GM12864 (cell line): ENCODE measurements at regions not wholly inside any gene's neighbourhood (a gene's known extent, or its start where the extent isn't known, plus 50 kb on each side); places are given as distances from the start of the nearest gene placed in this dataset.

Experiments
- DNase-seq: peaks from one replicate; pipeline ENCODE4 v3.0.0-alpha.2; 2011; ENCODE audit warnings: low read depth
- H3K4me3 ChIP-seq: 2 replicates; pipeline ENCODE4 v1.5.1; 2011; ENCODE audit warnings: mild to moderate bottlenecking, low read depth, low read length, control low read depth
- TF ChIP-seq, protein P1 (sequence below): IDR thresholded peaks from 2 replicates; pipeline ENCODE4 v1.5.1; 2011; ENCODE audit warnings: low read depth, mild to moderate bottlenecking, moderate library complexity, low read length, control low read depth, inconsistent platforms; ENCODE audit errors: missing control alignments

- TF ChIP-seq, protein P1, sequence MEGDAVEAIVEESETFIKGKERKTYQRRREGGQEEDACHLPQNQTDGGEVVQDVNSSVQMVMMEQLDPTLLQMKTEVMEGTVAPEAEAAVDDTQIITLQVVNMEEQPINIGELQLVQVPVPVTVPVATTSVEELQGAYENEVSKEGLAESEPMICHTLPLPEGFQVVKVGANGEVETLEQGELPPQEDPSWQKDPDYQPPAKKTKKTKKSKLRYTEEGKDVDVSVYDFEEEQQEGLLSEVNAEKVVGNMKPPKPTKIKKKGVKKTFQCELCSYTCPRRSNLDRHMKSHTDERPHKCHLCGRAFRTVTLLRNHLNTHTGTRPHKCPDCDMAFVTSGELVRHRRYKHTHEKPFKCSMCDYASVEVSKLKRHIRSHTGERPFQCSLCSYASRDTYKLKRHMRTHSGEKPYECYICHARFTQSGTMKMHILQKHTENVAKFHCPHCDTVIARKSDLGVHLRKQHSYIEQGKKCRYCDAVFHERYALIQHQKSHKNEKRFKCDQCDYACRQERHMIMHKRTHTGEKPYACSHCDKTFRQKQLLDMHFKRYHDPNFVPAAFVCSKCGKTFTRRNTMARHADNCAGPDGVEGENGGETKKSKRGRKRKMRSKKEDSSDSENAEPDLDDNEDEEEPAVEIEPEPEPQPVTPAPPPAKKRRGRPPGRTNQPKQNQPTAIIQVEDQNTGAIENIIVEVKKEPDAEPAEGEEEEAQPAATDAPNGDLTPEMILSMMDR = no peak
- no peak overlapping the region for H3K4me3 ChIP-seq
- DNase-seq = no peak
Observed at GRCh38 chr7:156096771-156097538, 284.7 kb upstream of the SHH start.

GRCh38 chr7:156095908-156096539 lies 283.8 kb upstream of the SHH start:
- DNase-seq = no peak
- TF ChIP-seq, protein P1 = no peak
- no peak overlapping the region for H3K4me3 ChIP-seq

- H3K4me3 ChIP-seq = no peak overlapping the region
- DNase-seq = no peak
- TF ChIP-seq, protein P1 = no peak
Observed at GRCh38 chr7:156094350-156095146, 282.3 kb upstream of the SHH start.

DNA sequence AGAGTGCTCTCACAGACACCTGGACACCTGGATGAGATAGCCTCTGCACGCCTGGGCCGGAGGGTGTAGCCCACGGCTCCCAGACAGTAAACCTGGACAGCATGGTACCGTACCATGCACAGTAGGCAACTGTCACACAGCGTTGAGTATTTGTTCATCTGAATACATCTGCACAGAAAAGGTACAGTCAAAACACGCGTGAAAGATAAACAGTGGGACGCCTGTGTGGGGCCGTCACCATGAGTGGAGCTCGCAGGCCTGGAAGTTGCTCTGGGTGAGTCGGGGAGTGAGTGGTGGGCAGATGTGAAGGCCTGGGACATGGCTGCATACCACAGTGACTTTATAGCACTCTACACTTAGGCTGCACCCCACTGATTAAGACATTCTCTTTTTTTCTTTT lies 280.0 kb upstream of the SHH start:
- DNase-seq = no peak
- no peak overlapping the region for H3K4me3 ChIP-seq
- TF ChIP-seq, protein P1 = no peak

DNA sequence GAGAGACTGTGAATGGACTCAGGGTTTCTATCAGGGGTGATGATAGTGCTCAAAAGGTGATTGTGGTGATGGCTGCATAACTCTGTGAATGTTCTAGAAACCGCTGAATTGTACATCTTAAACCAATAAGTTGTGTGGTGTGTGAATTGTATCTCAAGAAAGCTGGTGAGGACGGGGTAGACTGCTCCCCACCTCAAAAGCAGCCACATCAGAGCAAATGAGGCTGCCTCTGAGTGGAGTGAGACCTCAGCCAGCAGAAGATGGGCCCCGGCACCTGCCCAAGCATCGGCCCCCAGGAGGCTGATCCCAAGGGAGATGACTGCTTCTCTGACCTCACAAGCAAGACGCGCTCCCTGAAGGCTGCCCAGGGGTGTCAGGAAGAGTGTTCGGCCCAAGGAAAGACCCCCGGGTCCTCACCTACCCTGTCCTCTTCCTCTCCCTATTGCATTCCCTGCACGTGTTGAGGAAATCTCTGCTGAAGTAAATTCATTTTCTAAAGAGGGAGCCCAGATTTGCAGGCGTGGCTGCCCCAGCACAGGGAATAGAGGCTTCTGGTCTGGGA lies 279.3 kb upstream of the SHH start:
- TF ChIP-seq, protein P1 = no peak
- no peak overlapping the region for H3K4me3 ChIP-seq
- no peak for DNase-seq

- H3K4me3 ChIP-seq = no peak overlapping the region
- TF ChIP-seq, protein P1 = no peak
- DNase-seq = no peak
Observed at GRCh38 chr7:156090988-156091387, 278.7 kb upstream of the SHH start.
